ENCODE measurements at regions not wholly inside any gene's neighbourhood (a gene's known extent, or its start where the extent isn't known, plus 50 kb on each side); places are given as distances from the start of the nearest gene placed in this dataset.

GRCh38 chr5:155299386-155300005, 285.9 kb downstream of the KIF4B start:
- ATAC-seq, result no peak
- H3K27me3 Mint-ChIP-seq, result no peaks in the 10 kb centered on the region
- CTCF ChIA-PET, result no interaction called here
- H3K9me3 Mint-ChIP-seq (ENCODE audit: low read depth), result peaks cover 6% of the 10 kb centered on the region
- H3K36me3 Mint-ChIP-seq, result no peaks in the 10 kb centered on the region
- H3K4me3 Mint-ChIP-seq, result no peak overlapping the region
- H3K27ac Mint-ChIP-seq, result no peak overlapping the region
- H3K4me1 Mint-ChIP-seq, result no peaks in the 10 kb centered on the region
- no peak for DNase-seq

DNA sequence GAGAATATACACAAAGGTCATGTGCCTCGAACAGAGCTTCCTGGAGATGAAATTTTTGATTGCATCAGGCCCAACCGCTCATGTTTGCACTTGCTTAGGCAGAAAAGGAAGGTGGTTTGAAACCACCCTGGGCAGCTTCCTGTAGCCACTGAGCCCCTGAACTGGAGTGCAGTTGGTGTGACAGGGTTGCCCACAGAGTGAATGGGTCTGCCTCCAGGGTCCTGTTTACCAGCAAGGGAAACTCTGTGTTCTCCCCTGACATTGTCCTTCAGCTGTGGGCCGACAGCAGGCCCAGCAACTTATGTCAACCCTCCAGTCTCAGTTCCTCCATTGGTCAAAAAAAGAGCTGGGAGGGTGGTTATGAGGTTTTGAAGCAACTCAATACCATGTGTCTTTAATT, 289.6 kb downstream of the KIF4B start:
- no peak overlapping the region for H3K27ac Mint-ChIP-seq
- CTCF ChIA-PET, result no interaction called here
- ATAC-seq (no peak), DNase-seq (no peak)
- no peaks in the 10 kb centered on the region for H3K4me1 Mint-ChIP-seq
- H3K27me3 Mint-ChIP-seq, result no peaks in the 10 kb centered on the region
- H3K9me3 Mint-ChIP-seq (ENCODE audit: low read depth), result peaks cover 1% of the 10 kb centered on the region
- H3K4me3 Mint-ChIP-seq, result no peak overlapping the region
- H3K36me3 Mint-ChIP-seq, result no peaks in the 10 kb centered on the region

DNA sequence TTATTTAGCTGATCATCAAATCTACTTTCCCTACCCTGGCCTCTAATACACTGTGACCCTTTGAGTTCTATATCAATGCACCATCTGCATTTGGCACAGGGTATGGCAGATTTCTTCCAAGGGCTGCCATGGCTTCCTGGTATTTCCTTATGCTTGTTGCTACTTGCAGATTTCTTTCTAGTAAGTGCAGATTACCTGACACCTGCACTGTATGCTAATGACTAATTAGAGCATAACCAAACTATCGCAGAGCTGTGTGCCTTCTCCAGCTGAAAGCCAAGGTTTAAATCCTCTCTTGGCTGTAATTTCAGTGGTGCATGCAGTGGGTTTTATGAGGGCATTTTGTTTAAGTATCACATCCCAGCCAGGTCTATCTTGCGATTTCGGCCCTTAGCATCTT, 293.7 kb downstream of the KIF4B start:
- CTCF ChIA-PET, result no interaction called here

GRCh38 chr5:155308289-155308688, 294.7 kb downstream of the KIF4B start:
- H3K27ac Mint-ChIP-seq, result no peak overlapping the region
- H3K4me1 Mint-ChIP-seq, result no peaks in the 10 kb centered on the region
- DNase-seq, result no peak
- no peaks in the 10 kb centered on the region for H3K36me3 Mint-ChIP-seq
- H3K9me3 Mint-ChIP-seq (ENCODE audit: low read depth), result no peaks in the 10 kb centered on the region
- H3K27me3 Mint-ChIP-seq, result no peaks in the 10 kb centered on the region
- no peak overlapping the region for H3K4me3 Mint-ChIP-seq
- no peak for ATAC-seq
- CTCF ChIA-PET, result no interaction called here

More for the DNA sequence above, 293.7 kb downstream of the KIF4B start:
- Mint-ChIP-seq H3K27ac (no peak overlapping the region), H3K4me1 (no peaks in the 10 kb centered on the region), H3K27me3 (no peaks in the 10 kb centered on the region), H3K4me3 (no peak overlapping the region), H3K36me3 (no peaks in the 10 kb centered on the region), H3K9me3 (ENCODE audit: low read depth) (no peaks in the 10 kb centered on the region)
- DNase-seq (no peak), ATAC-seq (no peak)

- no peaks in the 10 kb centered on the region for H3K4me1 Mint-ChIP-seq
- DNase-seq (no peak), ATAC-seq (no peak)
- H3K9me3 Mint-ChIP-seq (ENCODE audit: low read depth), result no peaks in the 10 kb centered on the region
- no peaks in the 10 kb centered on the region for H3K36me3 Mint-ChIP-seq
- no peak overlapping the region for H3K4me3 Mint-ChIP-seq
- no peaks in the 10 kb centered on the region for H3K27me3 Mint-ChIP-seq
- H3K27ac Mint-ChIP-seq, result no peak overlapping the region
- CTCF ChIA-PET, result no interaction called here
These were observed 295.6 kb downstream of the KIF4B start for GRCh38 chr5:155309021-155309746.

DNA sequence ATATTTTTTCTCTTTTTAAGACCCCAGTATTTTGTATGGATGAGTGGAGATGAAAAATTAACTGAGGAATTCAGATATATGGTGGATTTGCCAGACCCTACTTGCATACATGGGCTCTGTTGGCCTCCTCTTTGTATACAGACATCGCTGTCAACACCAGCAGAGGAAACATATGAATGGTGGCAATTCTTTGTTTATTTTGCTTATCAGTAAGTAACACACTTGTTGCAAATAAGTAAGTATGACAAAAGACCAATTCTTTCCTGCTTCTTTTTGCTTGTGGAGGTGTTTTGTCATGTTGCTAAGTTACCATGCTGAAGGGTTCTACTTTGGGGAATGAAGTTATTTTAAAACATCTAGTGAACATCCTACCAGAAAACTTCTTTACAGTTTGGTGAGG, 298.2 kb downstream of the KIF4B start:
- no peak overlapping the region for H3K4me3 Mint-ChIP-seq
- H3K4me1 Mint-ChIP-seq, result no peaks in the 10 kb centered on the region
- ATAC-seq (no peak), DNase-seq (no peak)
- CTCF ChIA-PET, result no interaction called here
- H3K27me3 Mint-ChIP-seq, result no peaks in the 10 kb centered on the region
- no peaks in the 10 kb centered on the region for H3K9me3 Mint-ChIP-seq (ENCODE audit: low read depth)
- H3K27ac Mint-ChIP-seq, result no peak overlapping the region
- no peaks in the 10 kb centered on the region for H3K36me3 Mint-ChIP-seq

- Mint-ChIP-seq H3K27ac (no peak overlapping the region), H3K4me1 (no peaks in the 10 kb centered on the region), H3K9me3 (ENCODE audit: low read depth) (peaks cover 2% of the 10 kb centered on the region), H3K4me3 (no peak overlapping the region), H3K27me3 (no peaks in the 10 kb centered on the region), H3K36me3 (no peaks in the 10 kb centered on the region)
- ATAC-seq (no peak), DNase-seq (no peak)
- CTCF ChIA-PET, result no interaction called here
These were observed 300.0 kb downstream of the KIF4B start for GRCh38 chr5:155313518-155313917.

DNA sequence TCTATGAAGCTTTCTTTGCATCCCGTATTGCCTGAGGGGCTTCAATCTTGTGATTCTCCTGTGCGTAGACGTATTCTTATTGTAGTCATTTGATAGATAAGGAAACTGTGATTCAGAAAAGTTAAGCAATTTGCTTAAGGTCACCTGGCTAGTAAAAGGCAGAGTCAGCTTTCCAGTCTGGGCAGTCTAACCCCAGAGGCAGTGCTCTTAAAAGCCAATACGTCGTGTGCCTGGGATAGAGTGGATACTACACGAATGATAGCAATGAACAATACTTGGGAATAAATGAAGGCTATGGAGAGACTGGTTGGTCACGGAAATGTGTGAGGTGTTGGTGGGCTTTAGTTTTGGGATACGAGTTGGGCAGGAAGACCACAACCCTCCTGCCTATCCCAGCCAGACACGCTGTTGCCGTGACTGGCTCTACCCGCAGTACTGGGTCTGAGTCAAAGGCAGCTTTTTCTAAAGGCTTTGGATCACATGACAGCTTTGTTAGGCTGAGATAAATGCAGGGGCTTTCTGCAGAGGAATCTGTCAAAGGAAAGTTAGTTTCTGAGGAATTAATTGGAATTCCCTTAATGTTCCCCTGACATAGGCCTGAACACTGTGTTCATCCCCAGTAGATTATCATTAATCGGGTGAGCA, 302.6 kb downstream of the KIF4B start:
- no peaks in the 10 kb centered on the region for H3K27me3 Mint-ChIP-seq
- CTCF ChIA-PET, result no interaction called here
- peaks cover 2% of the 10 kb centered on the region for H3K9me3 Mint-ChIP-seq (ENCODE audit: low read depth)
- no peaks in the 10 kb centered on the region for H3K4me1 Mint-ChIP-seq
- H3K4me3 Mint-ChIP-seq, result no peak overlapping the region
- no peak for ATAC-seq
- H3K36me3 Mint-ChIP-seq, result no peaks in the 10 kb centered on the region
- H3K27ac Mint-ChIP-seq, result no peak overlapping the region
- no peak for DNase-seq

DNA sequence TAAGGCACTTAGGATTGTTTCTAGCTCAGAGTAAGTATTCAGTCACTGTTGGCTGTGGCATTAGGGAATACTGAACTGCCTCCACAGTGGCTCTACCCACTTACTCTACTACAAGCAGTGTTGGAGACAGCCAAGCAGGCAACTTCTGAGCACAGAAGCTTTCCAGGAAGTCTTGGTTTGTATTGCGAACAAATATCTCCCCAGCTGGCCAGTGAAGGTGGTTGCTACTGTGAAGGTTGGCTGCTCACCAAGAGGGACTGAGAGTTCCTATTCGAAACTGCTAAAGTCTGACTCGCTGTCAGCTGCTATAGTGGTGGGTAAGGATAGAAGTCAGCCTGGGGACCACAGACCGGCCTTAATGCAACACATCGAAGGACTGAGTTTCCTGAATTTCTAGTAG, 319.1 kb downstream of the KIF4B start:
- H3K27me3 Mint-ChIP-seq, result no peaks in the 10 kb centered on the region
- H3K27ac Mint-ChIP-seq, result no peak overlapping the region
- CTCF ChIA-PET, result no interaction called here
- no peak for DNase-seq
- ATAC-seq, result no peak
- no peaks in the 10 kb centered on the region for H3K4me1 Mint-ChIP-seq
- no peak overlapping the region for H3K4me3 Mint-ChIP-seq
- H3K9me3 Mint-ChIP-seq (ENCODE audit: low read depth), result no peaks in the 10 kb centered on the region
- H3K36me3 Mint-ChIP-seq, result no peaks in the 10 kb centered on the region

DNA sequence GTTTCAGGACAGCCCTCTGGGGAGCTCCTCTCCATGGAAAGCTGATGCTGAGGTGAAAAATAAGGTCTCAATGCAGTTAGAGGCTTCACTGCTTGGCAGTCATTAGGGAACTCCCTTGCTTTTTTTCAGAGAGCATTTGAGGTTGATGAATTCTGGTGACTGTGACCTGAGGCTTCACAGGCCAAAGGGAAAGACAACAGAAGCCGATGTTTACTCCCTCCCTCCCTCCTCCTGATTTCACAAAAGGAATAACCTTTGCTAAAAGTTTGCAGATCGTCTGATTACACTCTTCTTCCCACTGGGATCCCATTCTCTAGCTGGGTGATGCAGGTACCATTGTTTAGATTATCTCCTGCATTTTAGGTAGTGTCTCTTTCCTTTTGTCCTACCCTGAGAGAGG, 329.4 kb downstream of the KIF4B start:
- Mint-ChIP-seq H3K4me1 (no peaks in the 10 kb centered on the region), H3K27me3 (no peaks in the 10 kb centered on the region), H3K36me3 (no peaks in the 10 kb centered on the region), H3K9me3 (ENCODE audit: low read depth) (no peaks in the 10 kb centered on the region), H3K27ac (no peak overlapping the region), H3K4me3 (no peak overlapping the region)
- DNase-seq (no peak), ATAC-seq (no peak)
- CTCF ChIA-PET, result no interaction called here

DNA sequence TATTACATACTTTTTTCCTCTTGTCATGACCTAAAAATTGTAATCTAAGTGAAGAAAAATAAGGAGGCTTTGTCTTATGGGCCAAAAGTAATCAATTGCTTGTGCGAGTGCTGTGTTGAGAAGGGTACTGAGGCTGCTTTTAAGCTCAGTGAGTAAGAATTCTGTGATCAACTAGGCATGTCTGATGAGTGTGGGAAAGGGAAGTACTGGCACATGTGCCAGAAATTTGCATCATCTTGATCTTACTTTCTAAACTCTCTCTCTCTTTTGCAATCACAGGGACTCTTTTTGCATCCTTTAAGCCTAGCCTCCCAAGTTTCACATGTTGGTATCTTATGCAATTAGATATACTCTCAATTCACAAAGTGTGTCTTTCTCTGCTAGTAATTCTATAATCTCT, 329.9 kb downstream of the KIF4B start:
- CTCF ChIA-PET, result no interaction called here

GRCh38 chr5:155353231-155353630, 339.7 kb downstream of the KIF4B start:
- Mint-ChIP-seq H3K27me3 (no peaks in the 10 kb centered on the region), H3K9me3 (ENCODE audit: low read depth) (peaks cover 5% of the 10 kb centered on the region), H3K4me1 (no peaks in the 10 kb centered on the region), H3K36me3 (no peaks in the 10 kb centered on the region), H3K4me3 (no peak overlapping the region), H3K27ac (no peak overlapping the region)
- ATAC-seq (no peak), DNase-seq (no peak)
- CTCF ChIA-PET, result no interaction called here

More for the DNA sequence above, 329.9 kb downstream of the KIF4B start:
- no peaks in the 10 kb centered on the region for H3K9me3 Mint-ChIP-seq (ENCODE audit: low read depth)
- H3K4me3 Mint-ChIP-seq, result no peak overlapping the region
- ATAC-seq (no peak), DNase-seq (no peak)
- H3K4me1 Mint-ChIP-seq, result no peaks in the 10 kb centered on the region
- no peaks in the 10 kb centered on the region for H3K27me3 Mint-ChIP-seq
- H3K36me3 Mint-ChIP-seq, result no peaks in the 10 kb centered on the region
- H3K27ac Mint-ChIP-seq, result no peak overlapping the region

- Mint-ChIP-seq H3K4me1 (no peaks in the 10 kb centered on the region), H3K9me3 (ENCODE audit: low read depth) (no peaks in the 10 kb centered on the region), H3K27ac (no peak overlapping the region), H3K27me3 (no peaks in the 10 kb centered on the region), H3K36me3 (no peaks in the 10 kb centered on the region), H3K4me3 (no peak overlapping the region)
- ATAC-seq, result no peak
- CTCF ChIA-PET, result no interaction called here
- DNase-seq, result no peak
These were observed 352.5 kb downstream of the KIF4B start for GRCh38 chr5:155366096-155366495.

DNA sequence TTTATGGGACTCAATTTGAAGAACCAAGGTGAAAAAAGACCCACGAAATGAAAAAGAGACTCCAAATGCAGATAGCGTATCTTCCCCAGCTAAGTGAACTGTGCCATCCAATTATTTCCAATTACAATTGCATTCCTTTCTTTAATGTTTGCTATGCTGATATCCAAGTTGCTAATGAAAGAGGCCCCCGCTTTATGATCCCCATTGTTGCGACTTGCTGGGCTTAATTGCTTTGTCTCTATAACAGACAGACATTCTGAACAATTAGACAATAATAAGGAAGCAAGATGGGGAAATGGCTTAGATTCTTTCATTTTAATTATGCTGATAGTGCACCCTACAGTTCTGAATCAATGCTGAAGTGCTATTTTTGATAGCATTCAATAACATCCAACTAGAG, 354.3 kb downstream of the KIF4B start:
- Mint-ChIP-seq H3K9me3 (ENCODE audit: low read depth) (no peaks in the 10 kb centered on the region), H3K27me3 (no peaks in the 10 kb centered on the region), H3K4me3 (no peak overlapping the region), H3K36me3 (no peaks in the 10 kb centered on the region), H3K27ac (no peak overlapping the region), H3K4me1 (no peaks in the 10 kb centered on the region)
- CTCF ChIA-PET, result no interaction called here
- ATAC-seq (no peak), DNase-seq (no peak)
